GM11168 (cell line): ENCODE measurements at regions not wholly inside any gene's neighbourhood (a gene's known extent, or its start where the extent isn't known, plus 50 kb on each side); places are given as distances from the start of the nearest gene placed in this dataset.

Experiments used
- in situ Hi-C: fragments of 300-500 bp; cut with MboI; formaldehyde crosslinking; loops from one replicate; pipeline ENCODE4 v1.12.0; 2022; ENCODE audit warnings: low sequenced_read_pairs; ENCODE audit not compliant: unreplicated experiment

DNA sequence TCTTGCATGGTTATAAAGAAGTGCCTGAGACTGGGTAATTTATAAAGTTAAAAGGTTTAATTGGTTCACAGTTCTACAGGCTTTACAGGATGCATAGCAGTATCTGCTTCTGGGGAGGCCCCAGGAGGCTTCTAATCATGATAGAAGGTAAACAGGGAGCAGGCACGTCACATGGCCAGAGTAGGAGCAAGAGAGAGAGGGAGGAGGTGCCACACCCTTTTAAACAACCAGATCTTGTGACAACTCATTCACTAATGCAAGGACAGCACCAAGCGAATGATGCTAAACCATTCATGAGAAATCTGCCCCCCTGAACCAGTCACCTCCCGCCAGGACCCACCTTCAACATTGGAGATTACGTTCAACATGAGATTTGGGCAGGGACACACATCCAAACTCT lies 141.1 kb downstream of the EN1 start:
- in situ Hi-C loops: no loop called here

DNA sequence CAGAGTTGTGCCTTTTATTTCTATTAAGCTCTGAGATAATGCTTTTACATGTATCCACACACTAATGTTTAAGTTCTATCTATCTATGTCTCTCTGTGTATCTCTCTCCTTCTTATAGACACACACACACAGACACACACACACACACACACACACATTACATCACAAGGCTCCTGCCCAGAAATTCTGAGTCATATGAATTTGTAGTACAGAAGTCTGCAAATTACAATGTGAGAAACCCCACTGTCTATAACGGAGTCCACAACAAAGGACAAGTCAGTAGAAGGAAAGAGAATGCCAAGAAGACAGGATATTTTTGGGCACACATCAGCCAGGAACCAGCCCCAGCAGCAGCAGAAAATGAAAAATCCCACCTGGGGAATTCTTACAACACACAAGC lies 142.4 kb downstream of the EN1 start:
- in situ Hi-C loops: no loop called here

DNA sequence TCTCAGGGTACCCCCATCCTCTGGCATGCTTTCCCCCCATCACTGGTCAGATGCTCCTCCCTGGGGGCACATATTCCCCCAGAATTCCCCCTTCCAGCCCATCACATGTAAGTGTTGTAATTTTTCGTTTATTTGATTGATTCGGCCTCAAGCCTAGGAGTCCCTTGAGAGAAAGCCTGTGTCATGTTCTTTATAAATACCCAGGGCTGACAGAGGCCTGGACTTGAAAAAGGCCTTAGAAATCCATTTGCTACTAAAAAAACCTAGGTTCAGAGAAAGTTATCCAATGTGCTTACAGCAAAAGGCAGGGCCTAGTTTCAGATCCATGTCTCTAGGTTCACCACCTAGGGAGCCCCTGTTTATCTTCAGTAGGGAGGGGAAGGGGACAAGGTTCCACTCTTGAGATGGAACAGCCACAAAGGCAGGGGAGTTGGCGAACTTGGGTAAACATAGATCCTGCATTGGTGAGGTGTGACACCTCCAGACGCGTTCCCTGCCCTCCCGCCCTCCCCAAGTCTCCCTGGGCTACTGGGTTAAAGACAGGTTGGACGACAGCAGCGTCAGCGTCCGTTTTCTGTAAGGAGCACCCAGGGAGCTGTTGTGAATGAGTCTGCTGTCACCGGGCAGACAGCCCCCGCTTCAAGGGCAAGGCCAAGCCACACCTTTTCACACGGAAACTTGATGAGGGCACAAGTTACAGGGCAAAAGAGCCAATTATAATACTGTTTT lies 147.8 kb downstream of the EN1 start:
- in situ Hi-C loops: no loop called here

GRCh38 chr2:118698564-118698963 lies 148.9 kb downstream of the EN1 start:
- in situ Hi-C loops: no loop called here

DNA sequence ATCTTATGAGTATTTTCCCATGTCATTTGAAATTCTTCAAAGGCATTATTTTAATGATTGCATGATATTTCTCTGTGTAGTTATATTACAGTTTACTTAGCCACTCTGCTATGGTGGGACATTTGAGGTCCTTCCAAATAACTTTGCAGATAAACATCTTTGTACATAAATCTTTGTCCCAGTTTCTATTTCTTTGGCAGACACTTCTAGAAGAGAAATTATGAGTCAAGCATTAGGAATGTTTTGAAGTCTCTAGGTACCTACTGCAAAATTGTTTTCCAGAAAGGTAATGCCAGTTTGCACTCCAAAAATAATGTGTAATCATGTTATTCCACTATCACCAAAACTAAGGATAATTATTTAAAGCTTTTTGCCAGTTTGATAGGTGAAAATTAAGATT lies 149.7 kb downstream of the EN1 start:
- in situ Hi-C loops: no loop called here

DNA sequence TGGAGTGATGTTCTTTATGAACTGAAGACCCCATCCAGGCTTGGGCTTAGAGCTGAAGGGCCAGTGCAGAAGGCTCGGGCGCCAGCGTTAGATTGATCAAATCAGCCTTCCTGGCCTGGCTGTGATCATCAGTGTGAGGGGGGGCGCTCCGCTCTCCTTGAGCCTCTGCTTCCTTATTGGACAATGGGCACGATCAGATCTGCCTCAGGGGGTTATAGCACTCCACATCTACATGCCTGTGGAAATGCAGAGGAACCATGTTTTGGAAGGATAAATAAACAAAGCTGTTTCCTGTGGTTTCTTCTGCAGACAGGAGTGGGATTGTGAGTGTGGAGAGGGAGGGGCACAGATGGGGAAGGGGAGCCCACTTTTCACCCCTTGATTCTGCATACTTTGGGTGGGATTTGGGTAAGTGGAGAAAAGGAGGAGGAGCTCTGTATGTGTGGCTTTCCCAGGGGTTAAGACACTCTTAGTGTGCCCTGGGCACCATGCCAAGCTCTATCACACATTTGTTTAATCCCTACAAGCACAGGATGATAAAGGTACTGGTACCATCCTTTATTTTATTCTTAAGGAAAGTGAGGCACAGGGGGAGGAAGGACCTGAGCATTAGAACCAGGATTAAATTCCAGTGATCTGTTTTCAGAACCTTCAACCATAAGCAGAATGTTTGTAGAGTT lies 150.5 kb downstream of the EN1 start:
- in situ Hi-C loops: no loop called here

DNA sequence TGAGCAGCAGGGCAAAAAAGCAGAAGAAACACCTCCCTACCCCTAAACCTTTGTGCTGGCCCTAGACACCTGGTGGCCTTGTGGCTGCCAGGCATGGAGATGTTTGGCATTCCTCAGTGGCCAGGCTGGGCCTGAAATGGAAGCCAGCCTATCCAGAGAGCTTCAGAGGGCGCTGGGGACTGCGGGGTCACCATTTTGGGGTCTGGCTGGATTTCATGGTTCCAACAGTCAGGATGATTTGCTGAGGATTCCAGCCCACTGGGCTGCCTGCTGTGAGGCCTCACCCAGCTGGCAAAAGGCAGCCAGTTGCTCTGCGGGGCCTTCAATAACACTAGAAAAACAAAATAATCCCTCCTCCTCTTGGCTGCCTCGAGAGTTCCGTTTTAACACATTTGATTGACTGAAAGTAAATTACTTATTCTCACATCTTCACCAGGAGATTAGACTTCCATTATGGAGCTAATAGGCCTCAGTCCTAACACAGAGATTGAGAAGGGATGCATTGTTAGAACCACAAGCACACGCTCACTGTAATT lies 154.1 kb downstream of the EN1 start:
- in situ Hi-C loops: no loop called here

GRCh38 chr2:118689874-118690273 lies 157.6 kb downstream of the EN1 start:
- in situ Hi-C loops: no loop called here

GRCh38 chr2:118689456-118689855 lies 158.0 kb downstream of the EN1 start:
- in situ Hi-C loops: no loop called here

DNA sequence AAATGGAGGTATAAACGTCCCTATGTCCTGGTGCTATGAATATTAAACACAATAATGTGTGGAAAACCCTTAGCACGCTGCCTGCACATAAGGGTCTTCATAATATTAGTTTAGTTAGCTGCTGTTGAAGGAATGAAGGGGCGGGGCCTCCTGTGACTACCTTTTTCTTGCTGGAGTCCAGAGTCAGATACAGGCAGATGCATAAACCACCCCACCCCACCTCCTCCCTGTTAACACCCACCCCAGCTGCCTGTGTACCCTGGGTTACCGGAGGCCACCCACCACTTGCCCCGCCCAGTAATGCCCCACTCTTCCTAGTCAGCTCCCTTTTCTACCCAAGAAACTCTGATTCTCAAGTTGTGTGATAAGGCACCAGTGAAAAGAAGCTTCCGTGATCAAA lies 158.4 kb downstream of the EN1 start:
- in situ Hi-C loops: no loop called here

- in situ Hi-C loops: no loop called here
Observed at GRCh38 chr2:118687698-118688097, 159.8 kb downstream of the EN1 start.

GRCh38 chr2:118687192-118687591 lies 160.3 kb downstream of the EN1 start:
- in situ Hi-C loops: no loop called here

DNA sequence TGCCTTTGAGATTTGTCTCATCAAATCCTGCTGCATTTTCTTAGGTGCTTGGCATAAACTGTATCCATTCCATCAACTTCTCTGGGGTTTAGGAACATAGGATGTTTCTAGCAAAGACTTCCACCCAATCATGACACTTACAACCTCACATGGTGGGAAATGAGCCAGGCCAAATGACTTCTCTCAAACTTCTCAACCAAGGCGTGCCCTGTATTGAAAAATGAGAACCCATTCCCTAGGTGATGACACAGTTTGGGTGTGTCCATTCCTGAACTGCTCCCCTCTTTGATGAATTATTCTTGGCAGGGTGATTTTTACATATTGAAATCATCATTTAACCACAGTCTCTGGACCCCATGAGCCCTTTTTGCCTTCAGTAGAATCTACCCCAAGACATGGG lies 161.1 kb downstream of the EN1 start:
- in situ Hi-C loops: no loop called here

- in situ Hi-C loops: no loop called here
Observed at GRCh38 chr2:118683460-118683859, 164.0 kb downstream of the EN1 start.

DNA sequence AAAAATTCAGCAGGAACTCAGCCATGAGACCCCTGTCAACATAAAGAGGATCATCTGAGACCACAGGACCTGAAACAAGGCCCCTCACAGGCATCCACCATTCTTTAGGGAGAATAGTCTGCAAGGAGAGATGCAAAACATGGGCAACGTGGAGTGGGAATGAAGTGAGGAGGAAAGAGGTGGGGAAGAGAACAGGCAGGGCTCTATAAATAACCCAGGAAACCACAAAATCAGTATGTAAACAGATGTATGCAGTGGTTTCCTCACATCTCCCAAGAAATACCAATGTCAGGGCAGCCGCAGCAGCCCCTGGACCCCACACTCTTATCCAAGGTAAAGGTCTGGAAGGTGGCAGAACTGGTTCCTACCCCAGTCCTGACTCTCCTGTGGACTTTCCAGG lies 168.5 kb downstream of the EN1 start:
- in situ Hi-C loops: no loop called here

- in situ Hi-C loops: no loop called here
Observed at GRCh38 chr2:118677546-118677945, 169.9 kb downstream of the EN1 start.

GRCh38 chr2:118675531-118675930 lies 171.9 kb downstream of the EN1 start:
- in situ Hi-C loops: no loop called here

DNA sequence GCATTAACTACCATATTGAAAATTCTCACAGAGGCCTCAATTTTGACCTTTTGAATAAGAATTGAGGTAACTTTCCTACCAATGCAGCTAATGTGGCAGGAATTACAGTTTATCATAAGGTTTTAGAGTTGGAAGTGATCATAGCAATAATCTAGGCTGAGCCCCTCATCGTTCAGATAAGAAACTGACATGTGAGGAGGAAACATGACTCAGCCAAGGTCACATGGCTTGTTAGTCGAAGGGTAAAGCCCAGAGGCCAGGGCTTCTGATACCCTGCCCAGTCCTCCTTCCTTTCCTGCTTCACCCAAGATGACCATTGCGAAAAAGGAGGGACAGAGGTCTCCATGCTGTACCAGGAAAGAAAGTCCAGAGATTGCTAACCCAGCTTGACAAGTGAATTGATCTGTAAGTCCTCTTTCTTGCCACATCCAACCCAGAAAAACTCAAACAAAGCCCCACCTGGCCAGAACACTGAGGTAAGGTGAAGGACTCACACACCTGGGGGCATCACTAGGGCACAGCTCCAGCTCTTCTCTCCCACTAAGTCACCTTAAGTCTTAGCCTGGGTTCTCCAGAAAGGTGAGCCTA lies 174.8 kb downstream of the EN1 start:
- in situ Hi-C loops: no loop called here

DNA sequence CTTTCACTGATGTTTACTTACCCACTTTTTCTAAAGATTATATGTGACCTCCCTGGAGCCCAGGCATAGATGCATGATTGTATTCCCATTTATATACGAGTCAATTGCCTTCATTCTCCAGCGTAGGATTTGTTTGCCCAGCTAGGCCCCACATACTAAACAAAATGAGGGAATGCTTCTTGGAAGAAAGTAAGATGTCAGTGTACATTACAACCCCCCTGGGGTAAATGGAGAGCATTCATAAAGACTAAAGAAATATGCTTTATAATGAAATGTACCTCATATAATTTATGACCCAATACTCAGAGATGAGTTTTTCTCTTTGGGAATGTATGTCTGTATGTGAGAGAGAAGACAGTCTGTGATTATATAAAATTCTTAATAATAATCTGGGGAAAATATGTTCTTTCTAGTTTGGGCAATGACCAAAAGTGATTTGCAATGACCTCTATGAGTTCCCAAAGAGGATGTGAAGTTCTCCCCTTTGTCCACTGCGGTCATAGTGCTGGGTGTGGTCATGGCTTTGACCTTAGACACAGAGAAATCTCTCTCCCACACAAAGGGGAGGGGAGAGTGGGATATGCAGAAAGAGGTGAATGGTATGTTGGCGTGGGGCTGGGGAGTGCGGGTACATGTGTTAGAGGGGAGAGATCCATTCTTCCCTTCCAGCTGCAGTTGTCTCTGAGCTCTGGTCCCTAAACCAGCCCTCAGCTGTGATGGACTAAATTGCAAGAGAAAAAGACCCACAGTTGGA lies 175.6 kb downstream of the EN1 start:
- in situ Hi-C loops: no loop called here

DNA sequence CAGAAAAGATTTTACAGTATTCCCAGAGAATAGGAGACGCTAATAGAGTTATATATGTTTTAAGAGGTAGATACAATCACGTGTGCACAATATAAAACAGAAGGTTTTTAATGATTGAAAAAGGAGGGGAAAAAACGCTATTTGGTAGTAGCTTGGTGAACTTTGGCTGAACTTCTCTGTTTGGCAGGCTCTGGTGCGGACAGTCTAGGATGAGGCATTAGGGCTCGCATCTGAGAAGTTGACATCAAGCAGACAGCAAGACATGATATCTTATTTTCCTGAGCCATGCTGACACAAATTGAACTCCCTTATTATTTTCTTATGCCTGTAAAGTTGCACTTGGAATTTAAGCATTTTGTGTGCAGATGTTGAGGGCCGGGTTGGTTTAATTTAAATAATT lies 176.6 kb downstream of the EN1 start:
- in situ Hi-C loops: no loop called here

DNA sequence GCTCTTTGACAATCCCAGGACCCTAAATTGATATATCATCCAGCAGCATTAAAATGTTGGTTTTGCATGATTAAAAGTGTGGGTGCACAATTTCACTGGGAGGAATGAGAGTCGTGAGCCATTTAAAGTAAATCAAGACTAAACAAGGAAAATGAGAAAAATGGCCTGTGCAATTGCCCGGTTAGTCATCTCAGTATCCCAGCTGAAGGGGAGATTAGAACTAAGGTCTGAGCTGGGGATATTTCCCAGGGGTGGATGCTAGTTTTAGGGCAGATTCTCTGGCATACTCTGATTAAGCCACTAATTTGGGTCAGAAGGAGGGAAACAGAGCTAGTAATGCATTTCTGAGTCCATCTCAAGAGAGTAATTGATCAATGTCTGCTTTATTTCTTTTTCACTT lies 177.2 kb downstream of the EN1 start:
- in situ Hi-C loops: no loop called here
